BE2C (cell line): ENCODE measurements at regions not wholly inside any gene's neighbourhood (a gene's known extent, or its start where the extent isn't known, plus 50 kb on each side); places are given as distances from the start of the nearest gene placed in this dataset.
A peak's percentile ranks its signal among the peaks of the same experiment; 100 is the strongest.
"Not testable (repeated sequence)": the region's sequence is repeated elsewhere in the genome, so short reads cannot be mapped to it uniquely, and the experiment has no call there.

Experiments
- DNase-seq: peaks from one replicate; pipeline ENCODE4 v3.0.0-alpha.2; 2020
- H3K27me3 ChIP-seq: fragments of 250-450 bp; sonication (Bioruptor Pico); 2 replicates; pipeline ENCODE4 v1.5.1; 2020; ENCODE audit warnings: mild to moderate bottlenecking
- H3K36me3 ChIP-seq: fragments of 250-450 bp; sonication (Bioruptor Pico); 2 replicates; pipeline ENCODE4 v1.5.1; 2020; ENCODE audit warnings: mild to moderate bottlenecking
- H3K4me1 ChIP-seq: fragments of 250-450 bp; sonication (Bioruptor Pico); 2 replicates; pipeline ENCODE4 v1.5.1; 2020
- H3K4me3 ChIP-seq: 2 replicates; pipeline ENCODE4 v1.5.1; 2011; ENCODE audit warnings: low read depth, low read length
- H3K9me3 ChIP-seq: fragments of 250-450 bp; sonication (Bioruptor Pico); 2 replicates; pipeline ENCODE4 v1.5.1; 2020
- CTCF ChIP-seq: IDR thresholded peaks from 2 replicates; pipeline ENCODE4 v1.5.1; 2012; ENCODE audit warnings: mild to moderate bottlenecking, low read depth, low read length

GRCh38 chrX:17964871-17965270 lies 103.8 kb upstream of the RAI2 start:
- Histone ChIP-seq H3K4me1 (no peaks in the 10 kb centered on the region), H3K36me3 (no peaks in the 10 kb centered on the region), H3K27me3 (no peaks in the 10 kb centered on the region), H3K9me3 (no peaks in the 10 kb centered on the region), H3K4me3 (no peak overlapping the region)
- TF ChIP-seq CTCF = no peak
- no peak for DNase-seq

- Histone ChIP-seq H3K4me3 (no peak overlapping the region), H3K36me3 (no peaks in the 10 kb centered on the region), H3K9me3 (no peaks in the 10 kb centered on the region), H3K27me3 (no peaks in the 10 kb centered on the region), H3K4me1 (peaks cover 3% of the 10 kb centered on the region; the same call in 1 of the 2 replicates)
- no peak for DNase-seq
- no peak for TF ChIP-seq CTCF
These were observed 99.8 kb upstream of the RAI2 start for GRCh38 chrX:17960891-17961290.

GRCh38 chrX:17944833-17945497 lies 83.9 kb upstream of the RAI2 start:
- peak; percentile 25 for DNase-seq
- Histone ChIP-seq H3K9me3 (no peaks in the 10 kb centered on the region), H3K4me3 (no peak overlapping the region), H3K36me3 (no peaks in the 10 kb centered on the region), H3K4me1 (no peaks in the 10 kb centered on the region), H3K27me3 (no peaks in the 10 kb centered on the region)
- peak; percentile 67 for TF ChIP-seq CTCF

GRCh38 chrX:17941171-17941570 lies 80.1 kb upstream of the RAI2 start:
- not testable (repeated sequence) for H3K4me3 ChIP-seq, DNase-seq, H3K4me1 ChIP-seq, H3K36me3 ChIP-seq, H3K9me3 ChIP-seq, H3K27me3 ChIP-seq

GRCh38 chrX:17939724-17940123 lies 78.6 kb upstream of the RAI2 start:
- Histone ChIP-seq H3K4me1 (no peaks in the 10 kb centered on the region), H3K9me3 (no peaks in the 10 kb centered on the region), H3K4me3 (no peak overlapping the region), H3K27me3 (no peaks in the 10 kb centered on the region), H3K36me3 (no peaks in the 10 kb centered on the region)
- no peak for TF ChIP-seq CTCF
- no peak for DNase-seq

- H3K4me1 ChIP-seq = no peaks in the 10 kb centered on the region
- no peaks in the 10 kb centered on the region for H3K9me3 ChIP-seq
- H3K36me3 ChIP-seq = no peaks in the 10 kb centered on the region
- no peak for DNase-seq
- H3K27me3 ChIP-seq = no peaks in the 10 kb centered on the region
- no peak for TF ChIP-seq CTCF
- H3K4me3 ChIP-seq = no peak overlapping the region
These were observed 72.8 kb upstream of the RAI2 start for GRCh38 chrX:17933856-17934255.
